Spleen (tissue), 11 donors: ENCODE measurements at regions not wholly inside any gene's neighbourhood (a gene's known extent, or its start where the extent isn't known, plus 50 kb on each side); places are given as distances from the start of the nearest gene placed in this dataset.

Source experiments
- DNase-seq: peaks from one replicate; pipeline ENCODE4 v3.0.0-alpha.2; 2020
- H3K27ac ChIP-seq, 8 donors: fragments of 200-600 bp; sonication (generic) in 7 of 8; 1 replicate in 4 of 8; 2 replicates in 4 of 8; pipeline versions ENCODE4 v1.5.0 to v1.8.0; 2016 to 2021; ENCODE audit warnings: inconsistent platforms in 4 of 8, mild to moderate bottlenecking in 4 of 8, moderate library complexity in 1 of 8
- H3K27me3 ChIP-seq, 7 donors: fragments of 200-600 bp; sonication (generic) in 6 of 7; replicated peaks in 1 of 7; 1 replicate in 4 of 7; 2 replicates in 3 of 7; pipeline versions ENCODE4 v1.5.0 to v1.8.0; 2016 to 2021; ENCODE audit warnings: inconsistent platforms in 3 of 7, mild to moderate bottlenecking in 1 of 7
- H3K36me3 ChIP-seq, 6 donors: fragments of 200-600 bp; sonication (generic) in 5 of 6; 1 replicate in 4 of 6; 2 replicates in 2 of 6; pipeline versions ENCODE4 v1.5.0 to v1.8.0; 2016 to 2021; ENCODE audit warnings: inconsistent platforms in 2 of 6
- H3K4me1 ChIP-seq, 6 donors: fragments of 200-600 bp; sonication (generic) in 5 of 6; 1 replicate in 3 of 6; 2 replicates in 3 of 6; pipeline versions ENCODE4 v1.5.0 to v1.8.0; 2016 to 2021; ENCODE audit warnings: inconsistent platforms in 3 of 6
- H3K4me3 ChIP-seq, 8 donors: fragments of 200-600 bp; sonication (generic) in 7 of 8; 1 replicate in 4 of 8; 2 replicates in 4 of 8; pipeline versions ENCODE4 v1.5.0 to v1.8.0; 2016 to 2021; ENCODE audit warnings: inconsistent platforms in 4 of 8, mild to moderate bottlenecking in 4 of 8, moderate library complexity in 2 of 8
- H3K9me3 ChIP-seq, 8 donors: fragments of 200-600 bp; sonication (generic) in 7 of 8; 1 replicate in 4 of 8; 2 replicates in 4 of 8; pipeline versions ENCODE4 v1.5.0 to v1.8.0; 2016 to 2021; ENCODE audit warnings: inconsistent platforms in 4 of 8
- POLR2A ChIP-seq, 3 donors: fragments of 450-650 bp; IDR thresholded peaks; one replicate each; pipeline ENCODE4 v1.5.1; 2017; ENCODE audit warnings: antibody characterized with exemption in 3 of 3, mild to moderate bottlenecking in 1 of 3
- POLR2AphosphoS5 ChIP-seq, 3 donors: sonication (generic); formaldehyde crosslinking; IDR thresholded peaks; one replicate each; pipeline ENCODE4 v1.5.1; 2017; ENCODE audit warnings: antibody characterized with exemption in 3 of 3
- WGBS, 5 donors: extraction: QIAGEN DNeasy Blood & Tissue Kit in 3 of 5; methylation state at CpG; one replicate each; pipeline versions ENCODE4 v1.1.5 to v1.1.7; 2013 to 2018; 5-methylcytosine and 5-hydroxymethylcytosine counted together
- intact Hi-C: fragments of 100-400 bp; cut with DNase I; formaldehyde crosslinking; loops from one replicate; pipeline ENCODE4 v1.15.0; 2023; ENCODE audit warnings: low total_unique reads
- TF ChIP-seq, protein P1 (sequence below), 11 experiments: fragments of 200-600 bp in 7 of 11; fragments of 450-650 bp in 4 of 11; sonication (generic) in 4 of 11; IDR thresholded peaks in 8 of 11; conservative IDR thresholded peaks in 3 of 11; 1 replicate in 7 of 11; 2 replicates in 4 of 11; pipeline versions ENCODE4 v1.4.0 to v1.8.0; 2016 to 2021; ENCODE audit warnings: antibody characterized with exemption in 11 of 11, inconsistent platforms in 4 of 11, mild to moderate bottlenecking in 1 of 11
- donor health status: healthy with polysubstance abuse.
- donor health status: DM: no; HTN: no; CAD: no; lungs with moderate emphysema.
- donor health status: DM: no; HTN: no; CAD: no.
- donor health status: Bipolar disorder and iron deficiency.
- donor health status: healthy.
- donor health status: DM: no; HTN: no; CAD: no.
- donor health status: DM: yes; HTN: yes; CAD: no.

DNA sequence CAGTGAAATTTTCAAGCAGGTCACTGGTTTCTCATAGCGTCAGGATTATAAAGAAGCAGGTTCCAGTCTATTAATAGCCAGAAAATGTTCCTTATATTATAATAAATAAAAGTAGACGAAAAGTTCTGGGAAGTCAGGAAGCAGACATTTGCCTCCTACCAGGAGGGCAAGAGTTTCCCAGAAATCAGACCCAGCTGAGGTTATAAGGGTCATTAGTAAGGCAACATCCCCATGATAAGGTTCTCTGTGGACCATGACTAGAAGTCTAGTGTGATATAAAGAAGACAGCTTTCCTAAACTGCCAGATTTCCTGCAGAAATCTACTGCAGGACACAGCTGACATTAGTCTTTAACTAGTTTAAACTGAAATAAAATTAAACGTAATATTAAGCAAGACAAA is 210.1 kb upstream of the STK17B start:
- Histone ChIP-seq H3K27ac (peak overlapping the region in 2 of 8 donors; percentile 4 to 41), H3K4me1 (peaks cover 0 to 22% (median 4%) of the 10 kb centered on the region in 6 donors), H3K9me3 (no peaks in the 10 kb centered on the region), H3K4me3 (no peak overlapping the region), H3K27me3 (no peaks in the 10 kb centered on the region), H3K36me3 (no peaks in the 10 kb centered on the region)
- intact Hi-C loops: no loop called here
- no peak for TF ChIP-seq POLR2A (IDR thresholded peaks at IDR 0.05)
- TF ChIP-seq, protein P1, sequence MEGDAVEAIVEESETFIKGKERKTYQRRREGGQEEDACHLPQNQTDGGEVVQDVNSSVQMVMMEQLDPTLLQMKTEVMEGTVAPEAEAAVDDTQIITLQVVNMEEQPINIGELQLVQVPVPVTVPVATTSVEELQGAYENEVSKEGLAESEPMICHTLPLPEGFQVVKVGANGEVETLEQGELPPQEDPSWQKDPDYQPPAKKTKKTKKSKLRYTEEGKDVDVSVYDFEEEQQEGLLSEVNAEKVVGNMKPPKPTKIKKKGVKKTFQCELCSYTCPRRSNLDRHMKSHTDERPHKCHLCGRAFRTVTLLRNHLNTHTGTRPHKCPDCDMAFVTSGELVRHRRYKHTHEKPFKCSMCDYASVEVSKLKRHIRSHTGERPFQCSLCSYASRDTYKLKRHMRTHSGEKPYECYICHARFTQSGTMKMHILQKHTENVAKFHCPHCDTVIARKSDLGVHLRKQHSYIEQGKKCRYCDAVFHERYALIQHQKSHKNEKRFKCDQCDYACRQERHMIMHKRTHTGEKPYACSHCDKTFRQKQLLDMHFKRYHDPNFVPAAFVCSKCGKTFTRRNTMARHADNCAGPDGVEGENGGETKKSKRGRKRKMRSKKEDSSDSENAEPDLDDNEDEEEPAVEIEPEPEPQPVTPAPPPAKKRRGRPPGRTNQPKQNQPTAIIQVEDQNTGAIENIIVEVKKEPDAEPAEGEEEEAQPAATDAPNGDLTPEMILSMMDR (IDR thresholded peaks at IDR 0.05 in 8 of 11, conservative IDR thresholded peaks at IDR 0.05 in 3 of 11): no peak
- TF ChIP-seq POLR2AphosphoS5 (IDR thresholded peaks at IDR 0.05): no peak
- WGBS, 5 donors: 58 to 78% (median 67%) methylated on average over 3 of the region's 3 CpGs
- DNase-seq: no peak

DNA sequence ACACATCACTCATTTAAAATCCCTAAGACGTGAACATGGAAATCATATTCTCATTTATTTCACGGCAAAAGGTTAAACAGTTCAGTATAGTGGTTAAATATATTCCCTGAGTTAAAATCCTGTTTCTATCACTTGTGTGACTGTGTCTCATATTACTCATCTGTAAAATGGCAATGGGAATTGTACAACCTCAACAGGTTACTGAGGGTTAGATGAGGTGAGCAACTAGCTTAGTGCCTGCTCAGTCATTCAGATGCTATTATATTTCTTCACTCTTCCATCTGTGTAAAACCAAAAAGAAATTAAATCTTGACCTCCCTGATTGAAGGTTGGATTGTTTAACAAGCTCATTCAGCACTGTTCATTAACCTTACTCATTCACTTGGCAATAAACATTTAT is 212.4 kb upstream of the STK17B start:
- Histone ChIP-seq H3K36me3 (no peaks in the 10 kb centered on the region), H3K27ac (no peak overlapping the region), H3K4me3 (no peak overlapping the region), H3K9me3 (no peaks in the 10 kb centered on the region), H3K27me3 (no peaks in the 10 kb centered on the region), H3K4me1 (peaks cover 0 to 22% (median 4%) of the 10 kb centered on the region in 6 donors)
- intact Hi-C loops: no loop called here
- TF ChIP-seq POLR2A (IDR thresholded peaks at IDR 0.05): no peak
- TF ChIP-seq, protein P1 (IDR thresholded peaks at IDR 0.05 in 8 of 11, conservative IDR thresholded peaks at IDR 0.05 in 3 of 11): no peak
- no peak for TF ChIP-seq POLR2AphosphoS5 (IDR thresholded peaks at IDR 0.05)
- no peak for DNase-seq
- WGBS, 5 donors: 87 to 100% (median 95%) methylated on average over 2 of the region's 2 CpGs

DNA sequence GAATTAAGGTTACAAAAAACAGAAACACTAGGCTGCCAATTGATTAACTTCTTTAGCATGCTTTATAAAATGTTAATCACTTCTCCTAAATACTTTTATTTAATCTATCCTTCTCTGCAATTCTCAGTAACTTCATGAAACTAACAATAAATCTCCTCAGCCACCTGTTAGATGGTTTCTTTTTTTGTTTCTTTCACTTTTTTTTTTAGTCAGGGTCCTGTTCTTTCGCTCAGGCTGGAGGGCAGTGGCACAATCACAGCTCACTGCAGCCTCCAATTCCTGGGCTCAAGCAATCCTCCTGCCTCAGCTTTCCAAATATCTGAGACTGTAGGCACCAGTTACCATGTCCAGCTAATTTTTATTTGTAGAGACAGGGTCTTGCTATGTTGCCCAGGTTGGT is 213.4 kb upstream of the STK17B start:
- Histone ChIP-seq H3K4me1 (peaks cover 0 to 20% (median 4%) of the 10 kb centered on the region in 6 donors), H3K27ac (no peak overlapping the region), H3K4me3 (no peak overlapping the region), H3K9me3 (no peaks in the 10 kb centered on the region), H3K27me3 (no peaks in the 10 kb centered on the region), H3K36me3 (no peaks in the 10 kb centered on the region)
- DNase-seq: no peak
- TF ChIP-seq POLR2AphosphoS5 (IDR thresholded peaks at IDR 0.05) (no peak), POLR2A (IDR thresholded peaks at IDR 0.05) (no peak)
- TF ChIP-seq, protein P1 (IDR thresholded peaks at IDR 0.05 in 8 of 11, conservative IDR thresholded peaks at IDR 0.05 in 3 of 11): no peak
- WGBS, 5 donors: 58 to 93% (median 81%) methylated on average over 1 of the region's 1 CpG
- intact Hi-C loops: no loop called here

GRCh38 chr2:196389670-196390069 is 218.3 kb upstream of the STK17B start:
- no peak overlapping the region for H3K27ac ChIP-seq
- intact Hi-C loops: no loop called here
- no peak for DNase-seq
- TF ChIP-seq POLR2AphosphoS5 (IDR thresholded peaks at IDR 0.05): no peak
- H3K36me3 ChIP-seq: no peaks in the 10 kb centered on the region
- no peak overlapping the region for H3K4me3 ChIP-seq
- H3K9me3 ChIP-seq: no peaks in the 10 kb centered on the region
- no peaks in the 10 kb centered on the region for H3K27me3 ChIP-seq
- H3K4me1 ChIP-seq: no peaks in the 10 kb centered on the region
